ENCODE measurements at regions not wholly inside any gene's neighbourhood (a gene's known extent, or its start where the extent isn't known, plus 50 kb on each side); places are given as distances from the start of the nearest gene placed in this dataset.

DNA sequence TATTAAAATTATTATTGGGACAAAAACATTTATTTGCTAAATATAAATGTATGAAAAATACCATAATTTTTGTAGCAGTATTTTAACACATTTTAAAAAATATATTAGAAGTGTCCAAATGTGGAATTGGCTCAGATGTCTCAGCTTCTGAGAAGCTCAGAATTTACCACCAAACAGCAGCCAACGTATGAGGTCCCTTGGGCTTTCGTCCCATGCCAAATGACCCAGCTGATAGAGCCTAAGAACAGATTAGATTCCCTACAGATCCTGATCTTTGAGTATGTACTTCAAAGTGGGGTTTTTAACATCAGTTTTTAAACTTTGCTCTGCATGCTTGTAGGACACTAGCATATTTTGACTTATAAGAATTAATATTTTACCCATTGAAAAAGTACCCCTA, 77.3 kb upstream of the RPS23 start:
- ChIA-PET CTCF (no interaction called here), POLR2A (ENCODE audit: low non-redundant PET) (no interaction called here)
- Histone ChIP-seq H3K4me1 (ENCODE audit: insufficient read depth, low read length, poor library complexity, severe bottlenecking) (no peaks in the 10 kb centered on the region), H3K9me3 (ENCODE audit: low read depth, low read length, poor library complexity, severe bottlenecking) (no peaks in the 10 kb centered on the region), H3K27ac (ENCODE audit: low read depth, low read length, poor library complexity, severe bottlenecking) (no peak overlapping the region), H3K4me3 (ENCODE audit: low read depth, low read length, poor library complexity, severe bottlenecking) (no peak overlapping the region), H3K27me3 (replicated peaks; ENCODE audit: insufficient read depth, low read depth, low read length, poor library complexity) (no peaks in the 10 kb centered on the region), H3K36me3 (ENCODE audit: insufficient read depth, low read length, poor library complexity, severe bottlenecking) (no peaks in the 10 kb centered on the region)
- no peak for DNase-seq (ENCODE audit: low spot score)
- no TSS peak for BruUV-seq (replicated peaks)
- intact Hi-C loops (cut with micrococcal nuclease; ENCODE audit: unreplicated experiment) = loop anchor here (10.0 kb wide), 1 partner anchor 1359 kb away; no protein-coding TSS in a partner anchor
- no peak for TF ChIP-seq EZH2 (IDR thresholded peaks at IDR 0.05; ENCODE audit: borderline replicate concordance, low read depth, low read length, poor library complexity, severe bottlenecking)
- TF ChIP-seq, protein P1, sequence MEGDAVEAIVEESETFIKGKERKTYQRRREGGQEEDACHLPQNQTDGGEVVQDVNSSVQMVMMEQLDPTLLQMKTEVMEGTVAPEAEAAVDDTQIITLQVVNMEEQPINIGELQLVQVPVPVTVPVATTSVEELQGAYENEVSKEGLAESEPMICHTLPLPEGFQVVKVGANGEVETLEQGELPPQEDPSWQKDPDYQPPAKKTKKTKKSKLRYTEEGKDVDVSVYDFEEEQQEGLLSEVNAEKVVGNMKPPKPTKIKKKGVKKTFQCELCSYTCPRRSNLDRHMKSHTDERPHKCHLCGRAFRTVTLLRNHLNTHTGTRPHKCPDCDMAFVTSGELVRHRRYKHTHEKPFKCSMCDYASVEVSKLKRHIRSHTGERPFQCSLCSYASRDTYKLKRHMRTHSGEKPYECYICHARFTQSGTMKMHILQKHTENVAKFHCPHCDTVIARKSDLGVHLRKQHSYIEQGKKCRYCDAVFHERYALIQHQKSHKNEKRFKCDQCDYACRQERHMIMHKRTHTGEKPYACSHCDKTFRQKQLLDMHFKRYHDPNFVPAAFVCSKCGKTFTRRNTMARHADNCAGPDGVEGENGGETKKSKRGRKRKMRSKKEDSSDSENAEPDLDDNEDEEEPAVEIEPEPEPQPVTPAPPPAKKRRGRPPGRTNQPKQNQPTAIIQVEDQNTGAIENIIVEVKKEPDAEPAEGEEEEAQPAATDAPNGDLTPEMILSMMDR (conservative IDR thresholded peaks at IDR 0.05; ENCODE audit: low read depth, low read length) = no peak

DNA sequence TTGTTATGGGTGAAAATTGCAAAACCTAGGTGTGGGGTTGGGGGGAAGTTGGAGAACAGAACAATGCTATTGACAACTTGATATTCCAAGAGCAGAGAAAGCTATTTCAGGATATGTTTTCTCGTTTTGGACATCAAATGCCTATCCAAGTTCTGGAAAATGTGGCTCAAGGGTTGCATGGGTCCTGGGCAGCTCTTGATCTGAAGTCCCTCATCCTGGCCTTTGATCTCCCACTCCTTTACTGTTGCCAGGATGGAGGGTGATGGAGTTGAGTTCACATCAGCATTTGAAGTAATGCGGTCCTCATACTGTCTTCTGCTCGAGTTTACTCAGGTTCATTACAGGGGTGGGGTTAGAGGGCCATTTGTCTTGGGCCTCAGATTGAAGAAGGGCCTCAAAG, 76.9 kb upstream of the RPS23 start:
- no peak for TF ChIP-seq EZH2 (IDR thresholded peaks at IDR 0.05; ENCODE audit: borderline replicate concordance, low read depth, low read length, poor library complexity, severe bottlenecking)
- TF ChIP-seq, protein P1 (conservative IDR thresholded peaks at IDR 0.05; ENCODE audit: low read depth, low read length) = no peak
- no TSS peak for BruUV-seq (replicated peaks)
- DNase-seq (ENCODE audit: low spot score) = no peak
- H3K27ac ChIP-seq (ENCODE audit: low read depth, low read length, poor library complexity, severe bottlenecking) = no peak overlapping the region
- H3K4me1 ChIP-seq (ENCODE audit: insufficient read depth, low read length, poor library complexity, severe bottlenecking) = no peaks in the 10 kb centered on the region
- H3K36me3 ChIP-seq (ENCODE audit: insufficient read depth, low read length, poor library complexity, severe bottlenecking) = no peaks in the 10 kb centered on the region
- ChIA-PET CTCF (no interaction called here), POLR2A (ENCODE audit: low non-redundant PET) (no interaction called here)
- no peaks in the 10 kb centered on the region for H3K9me3 ChIP-seq (ENCODE audit: low read depth, low read length, poor library complexity, severe bottlenecking)
- H3K27me3 ChIP-seq (replicated peaks; ENCODE audit: insufficient read depth, low read depth, low read length, poor library complexity) = no peaks in the 10 kb centered on the region
- intact Hi-C loops (cut with micrococcal nuclease; ENCODE audit: unreplicated experiment) = loop anchor here (10.0 kb wide), 1 partner anchor 1360 kb away; no protein-coding TSS in a partner anchor
- no peak overlapping the region for H3K4me3 ChIP-seq (ENCODE audit: low read depth, low read length, poor library complexity, severe bottlenecking)

DNA sequence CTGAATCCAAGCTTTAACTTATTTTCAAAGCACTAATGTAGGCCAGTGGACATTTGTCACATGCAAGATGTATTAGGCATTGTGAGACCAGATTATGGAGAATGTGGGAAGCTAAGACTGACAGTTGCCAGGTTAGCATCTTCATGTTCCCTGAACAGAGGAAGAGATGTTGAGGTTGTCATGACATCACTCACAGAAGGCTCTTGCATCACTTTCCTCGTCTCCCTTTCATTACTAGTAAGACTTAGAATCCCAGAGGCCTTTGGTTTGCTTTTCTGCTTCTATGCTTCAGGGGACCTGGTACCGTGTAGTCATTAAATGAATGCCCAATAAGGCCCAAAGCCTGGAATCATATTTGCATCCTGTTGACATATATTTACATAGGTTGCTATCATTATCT, 76.4 kb upstream of the RPS23 start:
- POLR2A ChIA-PET (ENCODE audit: low non-redundant PET) = no interaction called here
- BruUV-seq (replicated peaks) = no TSS peak
- no peaks in the 10 kb centered on the region for H3K36me3 ChIP-seq (ENCODE audit: insufficient read depth, low read length, poor library complexity, severe bottlenecking)
- DNase-seq (ENCODE audit: low spot score) = no peak
- H3K4me3 ChIP-seq (ENCODE audit: low read depth, low read length, poor library complexity, severe bottlenecking) = no peak overlapping the region
- H3K4me1 ChIP-seq (ENCODE audit: insufficient read depth, low read length, poor library complexity, severe bottlenecking) = no peaks in the 10 kb centered on the region
- H3K9me3 ChIP-seq (ENCODE audit: low read depth, low read length, poor library complexity, severe bottlenecking) = no peaks in the 10 kb centered on the region
- TF ChIP-seq EZH2 (IDR thresholded peaks at IDR 0.05; ENCODE audit: borderline replicate concordance, low read depth, low read length, poor library complexity, severe bottlenecking) = no peak
- TF ChIP-seq, protein P1 (conservative IDR thresholded peaks at IDR 0.05; ENCODE audit: low read depth, low read length) = no peak
- intact Hi-C loops (cut with micrococcal nuclease; ENCODE audit: unreplicated experiment) = loop anchor here (5.0 to 10.0 kb wide), 3 partner anchors 438 to 1360 kb away; partner anchors contain the start of gene VCAN
- H3K27ac ChIP-seq (ENCODE audit: low read depth, low read length, poor library complexity, severe bottlenecking) = no peak overlapping the region
- H3K27me3 ChIP-seq (replicated peaks; ENCODE audit: insufficient read depth, low read depth, low read length, poor library complexity) = no peaks in the 10 kb centered on the region
- CTCF ChIA-PET = no interaction called here

Data from A673 (cell line).